HCT116 (cell line): ENCODE measurements at regions not wholly inside any gene's neighbourhood (a gene's known extent, or its start where the extent isn't known, plus 50 kb on each side); places are given as distances from the start of the nearest gene placed in this dataset.

Source experiments
- ATAC-seq: fragments of 200-7000 bp; cut with Tn5 transposase; 2 replicates; pipeline ENCODE4 v1.9.1; 2020; ENCODE audit warnings: mild to moderate bottlenecking, moderate library complexity
- BruUV-seq: library from RNA; stranded (reverse); fragments of 400-500 nt; replicated peaks from 2 replicates; lab custom pipeline; 2021; lab: Mats Ljungman, UMichigan
- CTCF ChIA-PET: fragments of 300-600 bp; sonication (Branson Sonifier 250); formaldehyde crosslinking; loops from one replicate; lab custom pipeline; 2021; ENCODE audit warnings: antibody characterized with exemption; lab: Charles Lee
- POLR2A ChIA-PET: fragments of 300-600, 350-600 bp; sonication (Branson Sonifier 250); formaldehyde crosslinking; loops from one replicate; lab custom pipeline; 2021; ENCODE audit warnings: antibody characterized with exemption; lab: Charles Lee
- RAD21 ChIA-PET, 2 experiments: fragments of 300-600 bp; sonication (Branson Sonifier 250); formaldehyde crosslinking; loops; one replicate each; lab custom pipeline; 2023; ENCODE audit warnings: low total read pairs in 2 of 2; ENCODE audit not compliant: uncharacterized antibody in 2 of 2, unreplicated experiment in 2 of 2, low non-redundant PET in 1 of 2; lab: Charles Lee
- DNase-seq: peaks from one replicate; pipeline ENCODE4 v3.0.0-alpha.2; 2010; ENCODE audit warnings: low read depth, low spot score
- H2AFZ ChIP-seq: fragments of 200-600 bp; shearing (Covaris generic), sonication (generic); 2 replicates; pipeline ENCODE4 v1.6.1; 2017; ENCODE audit warnings: low read depth, mixed run types, mixed read lengths, antibody characterized with exemption, low read length; ENCODE audit not compliant: poor library complexity, severe bottlenecking
- H3K27ac ChIP-seq: 2 replicates; pipeline ENCODE4 v1.5.1; 2012; ENCODE audit warnings: low read depth, low read length
- H3K27me3 ChIP-seq: fragments of 200-600 bp; sonication (generic); 2 replicates; pipeline ENCODE4 v1.6.1; 2016; ENCODE audit warnings: mixed run types, low read length, mixed read lengths; ENCODE audit not compliant: insufficient read depth
- H3K36me3 ChIP-seq, 2 experiments: fragments of 200-500 bp in 1 of 2; fragments of 200-600 bp in 1 of 2; sonication (Bioruptor generic) in 1 of 2; sonication (generic) in 1 of 2; 2 replicates each; pipeline versions ENCODE4 v1.5.1 to v1.6.1; 2014 to 2016; ENCODE audit warnings: low read length in 2 of 2, inconsistent platforms in 1 of 2, mixed read lengths in 1 of 2, mixed run types in 1 of 2; ENCODE audit not compliant: insufficient read depth in 2 of 2, control insufficient read depth in 1 of 2
- H3K4me1 ChIP-seq, 2 experiments: fragments of 200-600 bp in 1 of 2; sonication (generic) in 1 of 2; 2 replicates each; pipeline versions ENCODE4 v1.5.1 to v1.6.1; 2012 to 2017; ENCODE audit warnings: low read length in 2 of 2, inconsistent platforms in 1 of 2, mild to moderate bottlenecking in 1 of 2, mixed read lengths in 1 of 2, mixed run types in 1 of 2, moderate library complexity in 1 of 2; ENCODE audit not compliant: insufficient read depth in 2 of 2, control insufficient read depth in 1 of 2
- H3K4me2 ChIP-seq: fragments of 200-600 bp; sonication (generic); 2 replicates; pipeline ENCODE4 v1.6.1; 2017; ENCODE audit warnings: mixed run types, low read length, mixed read lengths
- H3K4me3 ChIP-seq, 2 experiments: fragments of 200-600 bp in 1 of 2; sonication (generic) in 1 of 2; replicated peaks in 1 of 2; 2 replicates each; pipeline ENCODE4 v1.5.1; 2011 to 2016; ENCODE audit warnings: low read length in 2 of 2, control low read depth in 1 of 2, low read depth in 1 of 2, mild to moderate bottlenecking in 1 of 2, mixed read lengths in 1 of 2, mixed run types in 1 of 2
- H3K79me2 ChIP-seq: fragments of 200-600 bp; sonication (generic); 2 replicates; pipeline ENCODE4 v1.6.1; 2017; ENCODE audit warnings: mild to moderate bottlenecking, mixed run types, low read length, moderate library complexity, mixed read lengths; ENCODE audit not compliant: insufficient read depth
- H3K9ac ChIP-seq: fragments of 200-600 bp; sonication (generic); 2 replicates; pipeline ENCODE4 v1.6.1; 2016; ENCODE audit warnings: low read length, mixed read lengths
- H3K9me2 ChIP-seq: fragments of 200-600 bp; sonication (generic), shearing (Covaris generic); 2 replicates; pipeline ENCODE4 v1.6.1; 2017; ENCODE audit warnings: mixed run types, mild to moderate bottlenecking, moderate library complexity; ENCODE audit not compliant: insufficient read depth
- H3K9me3 ChIP-seq, 2 experiments: fragments of 200-500 bp in 1 of 2; fragments of 200-600 bp in 1 of 2; sonication (Bioruptor generic) in 1 of 2; sonication (generic) in 1 of 2; 2 replicates each; pipeline ENCODE4 v1.6.1; 2014 to 2017; ENCODE audit warnings: low read length in 2 of 2, mixed read lengths in 2 of 2, inconsistent platforms in 1 of 2, low read depth in 1 of 2, mild to moderate bottlenecking in 1 of 2, mixed run types in 1 of 2, moderate library complexity in 1 of 2; ENCODE audit not compliant: control insufficient read depth in 1 of 2, insufficient read depth in 1 of 2
- H4K20me1 ChIP-seq: fragments of 200-600 bp; sonication (generic), shearing (Covaris generic); 2 replicates; pipeline ENCODE4 v1.6.1; 2017; ENCODE audit warnings: mixed run types, mild to moderate bottlenecking, moderate library complexity; ENCODE audit not compliant: insufficient read depth
- CBX3 ChIP-seq: IDR thresholded peaks from 2 replicates; pipeline ENCODE4 v1.6.1; 2012; ENCODE audit warnings: low read depth
- CEBPB ChIP-seq: IDR thresholded peaks from 2 replicates; pipeline ENCODE4 v1.6.1; 2012; ENCODE audit warnings: low read depth
- EGR1 ChIP-seq: IDR thresholded peaks from 2 replicates; pipeline ENCODE4 v1.6.1; 2012; ENCODE audit warnings: low read depth
- EZH2 ChIP-seq: fragments of 200-600 bp; sonication (generic); IDR thresholded peaks from 2 replicates; pipeline ENCODE4 v1.6.1; 2017; ENCODE audit warnings: antibody characterized with exemption, mixed run types
- EZH2phosphoT487 ChIP-seq: fragments of 200-600 bp; IDR thresholded peaks from 2 replicates; pipeline ENCODE4 v1.6.1; 2018; ENCODE audit warnings: antibody characterized with exemption, borderline replicate concordance
- FOSL1 ChIP-seq: IDR thresholded peaks from 2 replicates; pipeline ENCODE4 v1.6.1; 2012; ENCODE audit warnings: low read depth
- JUND ChIP-seq: IDR thresholded peaks from 2 replicates; pipeline ENCODE4 v1.6.1; 2012
- POLR2A ChIP-seq: IDR thresholded peaks from 2 replicates; pipeline ENCODE4 v1.7.0; 2011; ENCODE audit warnings: borderline replicate concordance; ENCODE audit not compliant: insufficient read depth, insufficient read length; ENCODE audit errors: extremely low read depth
- POLR2AphosphoS5 ChIP-seq: IDR thresholded peaks from 2 replicates; pipeline ENCODE4 v1.6.1; 2011; ENCODE audit warnings: mild to moderate bottlenecking, low read depth, low read length, moderate library complexity
- RAD21 ChIP-seq: IDR thresholded peaks from 2 replicates; pipeline ENCODE4 v1.6.1; 2012; ENCODE audit warnings: low read depth, mild to moderate bottlenecking
- SP1 ChIP-seq: IDR thresholded peaks from 2 replicates; pipeline ENCODE4 v1.6.1; 2012; ENCODE audit warnings: low read depth
- SRF ChIP-seq: IDR thresholded peaks from 2 replicates; pipeline ENCODE4 v1.6.1; 2012; ENCODE audit warnings: low read depth
- YY1 ChIP-seq: IDR thresholded peaks from 2 replicates; pipeline ENCODE4 v1.6.1; 2011; ENCODE audit warnings: low read length, low read depth, moderate library complexity, mild to moderate bottlenecking; ENCODE audit not compliant: insufficient replicate concordance; ENCODE audit errors: extremely low read depth
- ZFX ChIP-seq: fragments of 450-650 bp; IDR thresholded peaks from 2 replicates; pipeline ENCODE4 v1.6.1; 2017
- intact Hi-C: fragments of 100-400 bp; cut with micrococcal nuclease; formaldehyde crosslinking; loops from 2 replicates; pipeline ENCODE4 v1.10.0; 2022
- TF ChIP-seq, protein P1 (sequence below): IDR thresholded peaks from 2 replicates; pipeline ENCODE4 v1.6.1; 2012
- TF ChIP-seq, protein P2 (sequence below): IDR thresholded peaks from 2 replicates; pipeline ENCODE4 v1.6.1; 2012; ENCODE audit warnings: low read depth
- TF ChIP-seq, protein P3 (sequence below): IDR thresholded peaks from 2 replicates; pipeline ENCODE4 v1.6.1; 2011; ENCODE audit warnings: mild to moderate bottlenecking, low read length, moderate library complexity; ENCODE audit not compliant: insufficient replicate concordance; ENCODE audit errors: extremely low read depth

DNA sequence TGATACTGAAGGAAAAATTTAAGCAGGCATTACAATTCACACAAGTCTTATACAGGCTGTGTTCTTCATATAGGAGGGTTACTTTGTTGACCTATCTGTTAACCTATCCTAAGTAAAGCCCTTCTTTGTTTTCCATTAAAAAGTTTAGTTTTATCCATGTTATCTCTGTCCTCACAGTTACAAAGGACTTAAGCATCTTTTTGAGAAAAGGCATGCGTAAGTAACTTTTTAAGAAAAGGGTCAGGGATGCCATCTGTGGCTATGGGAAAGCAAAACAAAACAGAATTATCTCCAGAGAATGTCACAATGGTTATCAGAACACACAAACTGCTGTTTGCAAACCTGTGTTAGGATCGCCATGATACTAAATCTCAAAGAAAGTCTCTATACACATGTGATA, 295.8 kb upstream of the MTPN start:
- no peaks in the 10 kb centered on the region for H3K9me2 ChIP-seq
- no peaks in the 10 kb centered on the region for H3K4me1 ChIP-seq
- CTCF ChIA-PET: no interaction called here
- H3K27me3 ChIP-seq: no peaks in the 10 kb centered on the region
- ATAC-seq: no peak
- TF ChIP-seq ZFX: no peak
- TF ChIP-seq, protein P1, sequence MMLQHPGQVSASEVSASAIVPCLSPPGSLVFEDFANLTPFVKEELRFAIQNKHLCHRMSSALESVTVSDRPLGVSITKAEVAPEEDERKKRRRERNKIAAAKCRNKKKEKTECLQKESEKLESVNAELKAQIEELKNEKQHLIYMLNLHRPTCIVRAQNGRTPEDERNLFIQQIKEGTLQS: no peak
- no peak overlapping the region for H3K4me3 ChIP-seq
- H3K27ac ChIP-seq: no peak overlapping the region
- no peak overlapping the region for H3K9ac ChIP-seq
- H4K20me1 ChIP-seq: no peaks in the 10 kb centered on the region
- intact Hi-C loops: no loop called here
- no peak overlapping the region for H3K4me2 ChIP-seq
- no peaks in the 10 kb centered on the region for H3K36me3 ChIP-seq
- no peak for DNase-seq
- no peak overlapping the region for H2AFZ ChIP-seq
- no peaks in the 10 kb centered on the region for H3K79me2 ChIP-seq
- H3K9me3 ChIP-seq: no peaks in the 10 kb centered on the region
- RAD21 ChIA-PET: no interaction called here
- POLR2A ChIA-PET: no interaction called here
- no TSS peak for BruUV-seq

DNA sequence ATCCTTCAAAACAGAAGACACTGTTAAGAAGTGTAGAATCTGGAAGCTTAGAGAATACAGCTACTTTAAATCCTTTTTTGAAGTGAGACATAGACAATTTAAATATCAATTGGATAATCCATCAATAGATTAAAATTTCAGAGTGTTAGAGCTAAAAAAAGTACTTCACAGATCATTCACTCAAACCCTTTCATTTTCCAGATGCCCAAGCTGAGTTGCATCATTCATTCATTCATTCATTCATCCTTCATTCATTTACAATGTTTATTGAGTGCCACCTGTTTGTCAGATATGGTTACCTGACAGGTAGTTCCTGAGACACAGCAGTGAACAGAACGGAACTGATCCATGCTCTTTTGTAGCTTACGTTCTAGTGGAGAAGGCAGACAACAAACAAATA, 290.7 kb upstream of the MTPN start:
- Histone ChIP-seq H3K4me3 (no peak overlapping the region), H3K9ac (no peak overlapping the region), H3K79me2 (no peaks in the 10 kb centered on the region), H3K27ac (no peak overlapping the region), H2AFZ (no peak overlapping the region), H3K27me3 (no peaks in the 10 kb centered on the region), H3K9me2 (no peaks in the 10 kb centered on the region), H3K4me1 (no peaks in the 10 kb centered on the region), H3K4me2 (no peak overlapping the region), H3K36me3 (no peaks in the 10 kb centered on the region), H4K20me1 (no peaks in the 10 kb centered on the region), H3K9me3 (peaks cover 4% of the 10 kb centered on the region in 2 experiments; a peak in 2 of 4 replicates)
- RAD21 ChIA-PET: no interaction called here
- no TSS peak for BruUV-seq
- POLR2A ChIA-PET: no interaction called here
- no peak for ATAC-seq
- CTCF ChIA-PET: no interaction called here
- intact Hi-C loops: no loop called here
- DNase-seq: no peak
- no peak for TF ChIP-seq CBX3
- TF ChIP-seq YY1: no peak
- no peak for TF ChIP-seq RAD21
- TF ChIP-seq POLR2AphosphoS5: no peak
- TF ChIP-seq FOSL1: no peak
- no peak for TF ChIP-seq EGR1
- TF ChIP-seq, protein P1: no peak
- TF ChIP-seq EZH2: no peak
- TF ChIP-seq, protein P2, sequence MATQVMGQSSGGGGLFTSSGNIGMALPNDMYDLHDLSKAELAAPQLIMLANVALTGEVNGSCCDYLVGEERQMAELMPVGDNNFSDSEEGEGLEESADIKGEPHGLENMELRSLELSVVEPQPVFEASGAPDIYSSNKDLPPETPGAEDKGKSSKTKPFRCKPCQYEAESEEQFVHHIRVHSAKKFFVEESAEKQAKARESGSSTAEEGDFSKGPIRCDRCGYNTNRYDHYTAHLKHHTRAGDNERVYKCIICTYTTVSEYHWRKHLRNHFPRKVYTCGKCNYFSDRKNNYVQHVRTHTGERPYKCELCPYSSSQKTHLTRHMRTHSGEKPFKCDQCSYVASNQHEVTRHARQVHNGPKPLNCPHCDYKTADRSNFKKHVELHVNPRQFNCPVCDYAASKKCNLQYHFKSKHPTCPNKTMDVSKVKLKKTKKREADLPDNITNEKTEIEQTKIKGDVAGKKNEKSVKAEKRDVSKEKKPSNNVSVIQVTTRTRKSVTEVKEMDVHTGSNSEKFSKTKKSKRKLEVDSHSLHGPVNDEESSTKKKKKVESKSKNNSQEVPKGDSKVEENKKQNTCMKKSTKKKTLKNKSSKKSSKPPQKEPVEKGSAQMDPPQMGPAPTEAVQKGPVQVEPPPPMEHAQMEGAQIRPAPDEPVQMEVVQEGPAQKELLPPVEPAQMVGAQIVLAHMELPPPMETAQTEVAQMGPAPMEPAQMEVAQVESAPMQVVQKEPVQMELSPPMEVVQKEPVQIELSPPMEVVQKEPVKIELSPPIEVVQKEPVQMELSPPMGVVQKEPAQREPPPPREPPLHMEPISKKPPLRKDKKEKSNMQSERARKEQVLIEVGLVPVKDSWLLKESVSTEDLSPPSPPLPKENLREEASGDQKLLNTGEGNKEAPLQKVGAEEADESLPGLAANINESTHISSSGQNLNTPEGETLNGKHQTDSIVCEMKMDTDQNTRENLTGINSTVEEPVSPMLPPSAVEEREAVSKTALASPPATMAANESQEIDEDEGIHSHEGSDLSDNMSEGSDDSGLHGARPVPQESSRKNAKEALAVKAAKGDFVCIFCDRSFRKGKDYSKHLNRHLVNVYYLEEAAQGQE: no peak
- no peak for TF ChIP-seq SRF
- TF ChIP-seq EZH2phosphoT487: no peak
- TF ChIP-seq, protein P3, sequence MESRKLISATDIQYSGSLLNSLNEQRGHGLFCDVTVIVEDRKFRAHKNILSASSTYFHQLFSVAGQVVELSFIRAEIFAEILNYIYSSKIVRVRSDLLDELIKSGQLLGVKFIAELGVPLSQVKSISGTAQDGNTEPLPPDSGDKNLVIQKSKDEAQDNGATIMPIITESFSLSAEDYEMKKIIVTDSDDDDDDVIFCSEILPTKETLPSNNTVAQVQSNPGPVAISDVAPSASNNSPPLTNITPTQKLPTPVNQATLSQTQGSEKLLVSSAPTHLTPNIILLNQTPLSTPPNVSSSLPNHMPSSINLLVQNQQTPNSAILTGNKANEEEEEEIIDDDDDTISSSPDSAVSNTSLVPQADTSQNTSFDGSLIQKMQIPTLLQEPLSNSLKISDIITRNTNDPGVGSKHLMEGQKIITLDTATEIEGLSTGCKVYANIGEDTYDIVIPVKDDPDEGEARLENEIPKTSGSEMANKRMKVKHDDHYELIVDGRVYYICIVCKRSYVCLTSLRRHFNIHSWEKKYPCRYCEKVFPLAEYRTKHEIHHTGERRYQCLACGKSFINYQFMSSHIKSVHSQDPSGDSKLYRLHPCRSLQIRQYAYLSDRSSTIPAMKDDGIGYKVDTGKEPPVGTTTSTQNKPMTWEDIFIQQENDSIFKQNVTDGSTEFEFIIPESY: no peak
- no peak for TF ChIP-seq JUND
- TF ChIP-seq SP1: no peak
- no peak for TF ChIP-seq POLR2A
- TF ChIP-seq ZFX: no peak
- TF ChIP-seq CEBPB: no peak
